PC-9 (cell line): ENCODE measurements at regions not wholly inside any gene's neighbourhood (a gene's known extent, or its start where the extent isn't known, plus 50 kb on each side); places are given as distances from the start of the nearest gene placed in this dataset.

Experiments used
- BruUV-seq: library from RNA; stranded (reverse); fragments of 400-500 nt; replicated peaks from 2 replicates; lab custom pipeline; 2021; lab: Mats Ljungman, UMichigan
- CTCF ChIA-PET: fragments of 300-600 bp; sonication (Branson Sonifier 250); formaldehyde crosslinking; loops from one replicate; lab custom pipeline; 2022; ENCODE audit warnings: antibody characterized with exemption; lab: Charles Lee
- POLR2A ChIA-PET: fragments of 300-600 bp; sonication (Branson Sonifier 250); formaldehyde crosslinking; loops from one replicate; lab custom pipeline; 2022; ENCODE audit warnings: antibody characterized with exemption; ENCODE audit not compliant: unreplicated experiment; lab: Charles Lee
- DNase-seq, 2 experiments: peaks; one replicate each; pipeline versions ENCODE4 v3.0.0 to v3.0.0-alpha.2; 2015 to 2022; ENCODE audit warnings: mixed read lengths in 1 of 2
- H2AFZ ChIP-seq: fragments of 200-600 bp; sonication (generic); 2 replicates; pipeline ENCODE4 v1.8.1; 2017; ENCODE audit warnings: antibody characterized with exemption
- H3F3A ChIP-seq: fragments of 200-600 bp; sonication (generic); 2 replicates; pipeline ENCODE4 v1.8.1; 2017; ENCODE audit warnings: antibody characterized with exemption, mild to moderate bottlenecking, low read depth; ENCODE audit not compliant: insufficient read depth
- H3K27ac ChIP-seq: fragments of 200-600 bp; sonication (generic); 2 replicates; pipeline ENCODE4 v1.6.1; 2016; ENCODE audit warnings: mixed run types
- H3K27me3 ChIP-seq: fragments of 200-600 bp; sonication (generic); 2 replicates; pipeline ENCODE4 v1.6.1; 2016; ENCODE audit warnings: low read depth, mixed run types; ENCODE audit not compliant: insufficient read depth
- H3K36me3 ChIP-seq: fragments of 200-600 bp; sonication (generic); 2 replicates; pipeline ENCODE4 v1.6.1; 2016; ENCODE audit warnings: low read depth, mixed run types
- H3K4me1 ChIP-seq: fragments of 200-600 bp; sonication (generic); replicated peaks from 2 replicates; pipeline ENCODE4 v1.6.1; 2016; ENCODE audit warnings: mixed run types; ENCODE audit not compliant: insufficient read depth
- H3K4me2 ChIP-seq: fragments of 200-600 bp; sonication (generic); 2 replicates; pipeline ENCODE4 v1.6.1; 2017; ENCODE audit warnings: mixed run types
- H3K4me3 ChIP-seq: fragments of 200-600 bp; sonication (generic); 2 replicates; pipeline ENCODE4 v1.6.1; 2016; ENCODE audit warnings: mixed run types
- H3K79me2 ChIP-seq: fragments of 200-600 bp; sonication (generic); 2 replicates; pipeline ENCODE4 v1.6.1; 2017; ENCODE audit warnings: low read depth, mixed run types
- H3K9me2 ChIP-seq: fragments of 200-600 bp; sonication (generic); 2 replicates; pipeline ENCODE4 v1.8.1; 2017; ENCODE audit warnings: mild to moderate bottlenecking; ENCODE audit not compliant: insufficient read depth
- H3K9me3 ChIP-seq: fragments of 200-600 bp; sonication (generic); 2 replicates; pipeline ENCODE4 v1.8.1; 2016; ENCODE audit warnings: low read depth; ENCODE audit not compliant: insufficient read depth
- H4K20me1 ChIP-seq: fragments of 200-600 bp; sonication (generic); 2 replicates; pipeline ENCODE4 v1.8.1; 2017; ENCODE audit not compliant: insufficient read depth
- EZH2 ChIP-seq: fragments of 200-600 bp; sonication (generic); IDR thresholded peaks from 2 replicates; pipeline ENCODE4 v1.8.0; 2017; ENCODE audit warnings: antibody characterized with exemption, low read depth
- intact Hi-C: fragments of 100-400 bp; cut with micrococcal nuclease; formaldehyde crosslinking; loops from one replicate; pipeline ENCODE4 v1.10.0; 2022; ENCODE audit not compliant: unreplicated experiment
- TF ChIP-seq, protein P1 (sequence below): fragments of 200-600 bp; sonication (generic); conservative IDR thresholded peaks from 2 replicates; pipeline ENCODE4 v1.6.1; 2017; ENCODE audit warnings: mixed run types, antibody characterized with exemption, mild to moderate bottlenecking, moderate library complexity

DNA sequence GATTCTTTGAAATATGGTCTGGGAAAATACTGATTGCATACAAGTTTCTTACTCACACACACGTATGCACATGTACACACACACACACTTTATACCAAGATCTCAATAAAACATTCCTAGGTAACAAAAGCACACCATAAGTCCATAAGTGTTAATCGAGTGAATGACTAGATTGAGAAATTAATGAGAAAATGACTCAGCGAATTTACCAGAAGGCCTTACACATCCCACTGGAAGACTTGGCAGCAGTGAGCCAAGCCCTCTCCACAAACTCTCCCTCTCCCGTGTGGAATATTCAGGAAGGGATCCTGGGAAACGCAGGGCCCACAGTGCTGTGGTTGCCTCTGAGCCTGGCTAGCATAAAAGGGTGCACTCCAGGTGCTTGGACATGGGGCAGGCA, 227.2 kb downstream of the LY86 start:
- Histone ChIP-seq H3K27me3 (no peaks in the 10 kb centered on the region), H3K79me2 (no peaks in the 10 kb centered on the region), H3K9me3 (no peaks in the 10 kb centered on the region), H3K4me3 (no peak overlapping the region), H3K9me2 (no peaks in the 10 kb centered on the region), H4K20me1 (no peaks in the 10 kb centered on the region), H3K4me1 (peaks cover 45% of the 10 kb centered on the region), H3F3A (peaks cover 28% of the 10 kb centered on the region), H2AFZ (no peak overlapping the region), H3K4me2 (no peak overlapping the region), H3K27ac (peak overlapping the region; percentile 39; the same call in 1 of the 2 replicates), H3K36me3 (no peaks in the 10 kb centered on the region)
- TF ChIP-seq, protein P1, sequence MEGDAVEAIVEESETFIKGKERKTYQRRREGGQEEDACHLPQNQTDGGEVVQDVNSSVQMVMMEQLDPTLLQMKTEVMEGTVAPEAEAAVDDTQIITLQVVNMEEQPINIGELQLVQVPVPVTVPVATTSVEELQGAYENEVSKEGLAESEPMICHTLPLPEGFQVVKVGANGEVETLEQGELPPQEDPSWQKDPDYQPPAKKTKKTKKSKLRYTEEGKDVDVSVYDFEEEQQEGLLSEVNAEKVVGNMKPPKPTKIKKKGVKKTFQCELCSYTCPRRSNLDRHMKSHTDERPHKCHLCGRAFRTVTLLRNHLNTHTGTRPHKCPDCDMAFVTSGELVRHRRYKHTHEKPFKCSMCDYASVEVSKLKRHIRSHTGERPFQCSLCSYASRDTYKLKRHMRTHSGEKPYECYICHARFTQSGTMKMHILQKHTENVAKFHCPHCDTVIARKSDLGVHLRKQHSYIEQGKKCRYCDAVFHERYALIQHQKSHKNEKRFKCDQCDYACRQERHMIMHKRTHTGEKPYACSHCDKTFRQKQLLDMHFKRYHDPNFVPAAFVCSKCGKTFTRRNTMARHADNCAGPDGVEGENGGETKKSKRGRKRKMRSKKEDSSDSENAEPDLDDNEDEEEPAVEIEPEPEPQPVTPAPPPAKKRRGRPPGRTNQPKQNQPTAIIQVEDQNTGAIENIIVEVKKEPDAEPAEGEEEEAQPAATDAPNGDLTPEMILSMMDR: no peak
- no peak for TF ChIP-seq EZH2
- CTCF ChIA-PET: no interaction called here
- no TSS peak for BruUV-seq
- intact Hi-C loops: no loop called here
- POLR2A ChIA-PET: interaction anchor here (0.7 kb wide), 1 partner anchor 21 kb away, joined by 3 read pairs; no protein-coding TSS in a partner anchor
- DNase-seq: no peak

DNA sequence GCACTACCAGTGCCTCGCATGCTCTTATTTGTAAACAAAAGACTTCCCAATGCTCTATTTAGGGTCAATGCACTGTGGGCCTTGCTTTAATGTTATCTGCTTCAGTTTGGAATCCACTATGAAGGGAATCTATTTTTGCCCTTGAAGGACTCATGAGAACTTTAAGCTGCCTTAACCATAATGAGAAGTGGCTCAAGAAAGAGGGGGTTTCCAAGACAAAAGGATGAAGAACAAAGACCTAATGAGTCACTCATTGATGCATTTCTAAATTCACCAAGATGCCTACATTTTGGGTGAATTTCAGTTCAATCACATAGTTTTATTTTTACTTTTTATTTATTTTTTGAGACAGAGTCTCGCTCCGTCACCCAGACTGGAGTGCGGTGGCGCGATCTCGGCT, 228.2 kb downstream of the LY86 start:
- CTCF ChIA-PET: no interaction called here
- POLR2A ChIA-PET: no interaction called here
- no peak for DNase-seq

DNA sequence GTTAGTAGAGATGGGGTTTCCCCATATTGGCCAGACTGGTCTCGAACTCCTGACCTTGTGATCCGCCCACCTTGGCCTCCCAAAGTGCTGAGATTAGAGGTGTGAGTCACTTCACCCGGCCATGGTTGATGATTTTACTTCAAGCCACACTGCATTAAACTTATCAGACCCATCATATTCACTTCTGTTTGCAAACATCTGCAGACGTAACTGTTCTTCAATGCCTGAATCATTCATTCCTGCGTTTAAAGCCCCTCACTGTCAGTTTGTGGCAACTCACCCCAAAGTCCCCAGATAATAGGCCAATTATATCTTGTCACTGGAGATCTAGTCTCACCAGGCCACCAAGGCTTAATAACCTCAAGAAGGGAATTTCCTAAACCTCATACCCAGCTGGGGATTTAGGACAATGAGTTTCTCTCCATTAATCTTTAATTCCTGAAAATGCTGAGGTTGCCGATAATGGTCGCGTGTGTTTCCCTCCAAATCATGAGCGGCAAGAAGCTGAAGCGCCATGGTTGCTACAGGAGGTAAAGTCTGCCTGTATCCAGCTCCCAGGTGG, 229.6 kb downstream of the LY86 start:
- no peak for TF ChIP-seq EZH2
- TF ChIP-seq, protein P1: no peak
- POLR2A ChIA-PET: interaction anchor here (0.6 kb wide), 1 partner anchor 65 kb away, joined by 3 read pairs; no protein-coding TSS in a partner anchor
- Histone ChIP-seq H3K4me1 (peaks cover 47% of the 10 kb centered on the region), H3K36me3 (no peaks in the 10 kb centered on the region), H4K20me1 (no peaks in the 10 kb centered on the region), H3K27me3 (no peaks in the 10 kb centered on the region), H2AFZ (no peak overlapping the region), H3K79me2 (no peaks in the 10 kb centered on the region), H3K9me2 (no peaks in the 10 kb centered on the region), H3K27ac (no peak overlapping the region), H3K4me3 (no peak overlapping the region), H3F3A (peaks cover 14% of the 10 kb centered on the region), H3K9me3 (no peaks in the 10 kb centered on the region), H3K4me2 (no peak overlapping the region)
- CTCF ChIA-PET: no interaction called here
- BruUV-seq: no TSS peak
- no peak for DNase-seq
- intact Hi-C loops: no loop called here

More for the DNA sequence above, 228.2 kb downstream of the LY86 start:
- H3F3A ChIP-seq: peaks cover 23% of the 10 kb centered on the region
- no peak overlapping the region for H3K27ac ChIP-seq
- TF ChIP-seq, protein P1: no peak
- no peak for TF ChIP-seq EZH2
- H3K27me3 ChIP-seq: no peaks in the 10 kb centered on the region
- no peaks in the 10 kb centered on the region for H3K9me3 ChIP-seq
- BruUV-seq: no TSS peak
- H3K4me2 ChIP-seq: no peak overlapping the region
- no peaks in the 10 kb centered on the region for H3K9me2 ChIP-seq
- no peak overlapping the region for H3K4me3 ChIP-seq
- intact Hi-C loops: no loop called here
- H3K4me1 ChIP-seq: peaks cover 46% of the 10 kb centered on the region
- no peaks in the 10 kb centered on the region for H3K79me2 ChIP-seq
- no peaks in the 10 kb centered on the region for H3K36me3 ChIP-seq
- H2AFZ ChIP-seq: no peak overlapping the region
- H4K20me1 ChIP-seq: no peaks in the 10 kb centered on the region
